GM12891 (cell line): ENCODE measurements at regions not wholly inside any gene's neighbourhood (a gene's known extent, or its start where the extent isn't known, plus 50 kb on each side); places are given as distances from the start of the nearest gene placed in this dataset.

ENCODE experiments used
- DNase-seq: peaks from one replicate; pipeline ENCODE4 v3.0.0; 2011; ENCODE audit warnings: low spot score; ENCODE audit not compliant: insufficient read length
- FAIRE-seq: peaks from 2 replicates; lab custom pipeline; 2011; peaks lifted over from hg19 to GRCh38; lab: Jason Lieb, UNC
- PAX5 ChIP-seq: IDR thresholded peaks from 2 replicates; pipeline ENCODE4 v1.6.1; 2011; ENCODE audit warnings: low read length, moderate library complexity, mild to moderate bottlenecking; ENCODE audit not compliant: insufficient read depth, severe bottlenecking
- POLR2A ChIP-seq: IDR thresholded peaks from 2 replicates; pipeline ENCODE4 v1.6.1; 2011; ENCODE audit warnings: low read depth, low read length, control low read depth
- POLR2AphosphoS5 ChIP-seq: IDR thresholded peaks from 2 replicates; pipeline ENCODE4 v1.6.1; 2011; ENCODE audit warnings: low read depth, low read length, control low read depth
- POU2F2 ChIP-seq: IDR thresholded peaks from 2 replicates; pipeline ENCODE4 v1.6.1; 2011; ENCODE audit warnings: low read depth, mild to moderate bottlenecking, control low read depth, low read length, moderate library complexity
- SPI1 ChIP-seq: IDR thresholded peaks from 2 replicates; pipeline ENCODE4 v1.6.1; 2011; ENCODE audit warnings: low read depth, low read length, control low read depth
- TAF1 ChIP-seq: IDR thresholded peaks from 2 replicates; pipeline ENCODE4 v1.6.1; 2011; ENCODE audit warnings: low read depth, low read length, control low read depth

GRCh38 chr4:57249083-57249482, 138.9 kb upstream of the IGFBP7 start:
- TF ChIP-seq POU2F2, result no peak
- no peak for TF ChIP-seq POLR2A
- TF ChIP-seq SPI1, result no peak
- no peak for TF ChIP-seq PAX5
- FAIRE-seq (no peak), DNase-seq (no peak)

- TF ChIP-seq SPI1 (no peak), PAX5 (no peak), POU2F2 (no peak), POLR2AphosphoS5 (no peak), POLR2A (no peak), TAF1 (no peak)
- DNase-seq (no peak), FAIRE-seq (no peak)
Measured at GRCh38 chr4:57243076-57243475, 132.9 kb upstream of the IGFBP7 start.

DNA sequence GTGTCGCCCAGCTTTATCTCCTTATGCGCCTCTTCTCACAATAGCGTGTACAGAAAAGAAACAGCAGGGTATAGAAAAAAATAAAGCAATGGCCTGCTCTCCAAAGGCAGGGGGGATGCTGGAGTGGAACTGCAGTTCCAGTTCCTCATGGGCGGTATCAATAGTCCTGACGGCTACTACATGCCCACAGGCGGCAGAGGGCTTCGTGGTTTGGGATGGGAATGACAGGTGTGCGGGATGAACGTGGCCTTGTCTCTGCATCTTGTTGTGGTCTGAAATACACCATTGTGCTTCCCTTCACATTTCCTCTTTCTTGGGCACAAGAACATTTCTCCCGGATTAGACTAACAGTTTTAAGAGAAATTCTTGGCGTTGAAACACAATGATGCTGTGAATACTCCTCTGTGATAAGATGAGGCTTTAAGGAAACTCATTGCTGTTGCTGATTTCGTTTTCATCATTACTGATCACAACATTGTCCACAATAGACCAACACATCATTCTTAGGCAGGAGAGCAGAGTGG, 124.1 kb upstream of the IGFBP7 start:
- FAIRE-seq, result no peak
- TF ChIP-seq SPI1 (no peak), POU2F2 (no peak), POLR2AphosphoS5 (no peak), PAX5 (no peak), POLR2A (no peak), TAF1 (no peak)
- no peak for DNase-seq

DNA sequence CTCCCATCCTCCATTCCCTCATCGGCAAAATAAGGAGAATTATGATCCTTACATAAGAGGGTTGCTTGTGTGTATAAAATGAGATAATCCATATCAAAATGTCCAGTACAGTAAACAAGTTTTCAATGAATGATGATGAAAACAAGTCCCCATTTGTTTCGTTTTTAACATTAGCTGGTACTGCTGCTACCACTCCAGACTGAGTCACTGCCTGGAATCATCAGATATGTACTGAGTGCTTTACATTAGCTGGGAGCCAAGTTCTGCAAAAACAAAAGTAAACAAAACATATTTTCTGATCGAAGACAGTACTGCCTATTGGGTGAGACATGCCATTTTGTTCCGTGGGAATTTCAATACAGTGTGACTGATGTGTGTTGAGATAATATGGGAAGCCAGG, 123.2 kb upstream of the IGFBP7 start:
- DNase-seq (no peak), FAIRE-seq (no peak)
- no peak for TF ChIP-seq SPI1
- TF ChIP-seq TAF1, result no peak
- no peak for TF ChIP-seq POLR2A
- no peak for TF ChIP-seq POU2F2
- no peak for TF ChIP-seq PAX5
- TF ChIP-seq POLR2AphosphoS5, result no peak

DNA sequence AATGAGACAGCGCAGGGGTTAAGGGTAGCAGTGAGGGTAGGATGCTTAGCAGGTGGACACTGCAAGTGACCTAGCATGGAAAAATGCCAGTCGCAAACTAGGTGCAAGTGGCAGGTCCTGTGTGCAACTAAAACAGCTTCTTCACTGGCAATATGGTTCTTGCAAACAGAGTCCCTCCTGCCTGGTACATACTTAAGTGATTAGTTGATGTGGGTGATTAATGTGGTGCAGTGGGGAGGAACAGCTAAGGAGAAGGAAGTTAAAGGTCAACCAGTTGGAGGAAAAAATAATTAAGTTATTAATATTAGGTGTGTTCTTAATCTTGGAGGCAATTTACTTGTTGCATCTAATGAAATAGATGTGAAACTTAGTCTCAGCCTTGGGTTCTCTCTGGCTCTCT, 121.6 kb upstream of the IGFBP7 start:
- DNase-seq, result no peak
- FAIRE-seq, result no peak
- TF ChIP-seq SPI1, result no peak

GRCh38 chr4:57220734-57221133, 110.5 kb upstream of the IGFBP7 start:
- TF ChIP-seq SPI1 (no peak), POLR2AphosphoS5 (no peak), POLR2A (no peak)
- FAIRE-seq (no peak), DNase-seq (no peak)

DNA sequence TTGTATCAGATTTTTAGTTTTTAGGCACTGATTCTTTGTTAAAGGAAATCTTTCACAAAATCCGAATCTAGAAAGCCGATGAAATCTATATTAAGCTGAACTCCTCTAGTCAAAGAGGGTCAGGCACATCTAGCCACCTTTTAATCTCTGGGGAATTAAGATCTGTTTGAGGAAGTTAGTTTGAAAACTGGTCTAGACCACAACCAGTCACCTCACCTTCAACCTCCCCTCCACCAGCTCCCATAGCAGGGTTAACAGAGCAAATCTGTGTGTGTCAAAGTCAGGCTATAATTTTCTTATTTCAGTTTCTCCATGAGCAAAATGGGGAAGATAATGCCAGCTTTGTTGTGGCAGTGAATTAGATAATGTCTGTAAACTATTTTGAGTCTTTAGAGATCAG, 110.0 kb upstream of the IGFBP7 start:
- no peak for FAIRE-seq
- no peak for DNase-seq
- TF ChIP-seq SPI1, result no peak
- no peak for TF ChIP-seq POLR2AphosphoS5
- TF ChIP-seq POLR2A, result no peak
- TF ChIP-seq PAX5, result no peak
- TF ChIP-seq POU2F2, result no peak
- TF ChIP-seq TAF1, result no peak

DNA sequence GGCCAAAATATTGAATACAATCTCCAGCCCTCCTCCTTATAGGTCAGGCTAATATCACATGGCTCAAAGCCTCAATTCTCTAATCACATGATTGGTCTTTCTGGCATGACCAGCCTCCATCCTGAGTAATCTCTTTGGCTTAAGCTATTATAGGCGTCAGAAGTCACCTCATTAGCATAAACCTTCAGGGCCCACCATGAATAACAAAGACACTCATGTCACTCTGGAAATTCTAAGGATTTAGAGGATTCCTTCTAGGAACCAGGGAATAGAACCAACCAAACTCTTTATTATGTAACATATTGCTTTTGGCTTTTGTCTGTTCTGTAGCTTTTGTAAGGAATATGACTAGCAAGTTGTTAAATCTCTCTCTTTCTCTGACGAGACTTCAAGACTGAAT, 109.2 kb upstream of the IGFBP7 start:
- DNase-seq (no peak), FAIRE-seq (no peak)
- no peak for TF ChIP-seq PAX5
- TF ChIP-seq TAF1, result no peak
- TF ChIP-seq POLR2AphosphoS5, result no peak
- TF ChIP-seq POLR2A, result no peak
- TF ChIP-seq SPI1, result no peak
- no peak for TF ChIP-seq POU2F2

GRCh38 chr4:57214654-57215411, 104.6 kb upstream of the IGFBP7 start:
- TF ChIP-seq SPI1 (no peak), POLR2A (no peak), POU2F2 (no peak), TAF1 (no peak), PAX5 (no peak), POLR2AphosphoS5 (no peak)
- FAIRE-seq (no peak), DNase-seq (no peak)

GRCh38 chr4:57211131-57211530, 100.9 kb upstream of the IGFBP7 start:
- DNase-seq (no peak), FAIRE-seq (no peak)
- TF ChIP-seq POU2F2, result no peak
- TF ChIP-seq POLR2A, result no peak
- TF ChIP-seq SPI1, result no peak
- no peak for TF ChIP-seq PAX5
- no peak for TF ChIP-seq TAF1
- TF ChIP-seq POLR2AphosphoS5, result no peak

DNA sequence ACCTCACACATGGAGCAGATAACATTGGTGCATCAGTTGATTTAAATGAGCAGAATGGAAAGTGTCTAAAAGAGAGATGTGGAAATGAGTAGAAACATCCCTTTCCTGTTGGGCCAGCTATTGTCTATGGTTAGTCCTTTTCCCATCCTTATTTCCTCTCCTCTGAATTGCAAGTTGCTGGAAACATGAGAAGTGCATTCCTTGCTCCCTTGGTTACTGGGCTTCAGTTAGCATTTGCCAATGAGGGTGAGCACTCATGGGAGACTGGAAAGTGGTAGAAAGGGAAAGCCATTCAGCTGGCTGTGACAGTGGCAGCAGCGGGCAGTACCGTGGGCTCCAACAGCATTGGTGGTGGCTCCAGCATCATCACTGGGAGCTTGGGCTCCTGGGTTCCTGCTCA, 96.0 kb upstream of the IGFBP7 start:
- no peak for TF ChIP-seq TAF1
- TF ChIP-seq POU2F2, result no peak
- no peak for TF ChIP-seq POLR2AphosphoS5
- TF ChIP-seq PAX5, result no peak
- no peak for TF ChIP-seq SPI1
- no peak for TF ChIP-seq POLR2A
- no peak for FAIRE-seq
- no peak for DNase-seq
